Loucy (cell line): ENCODE measurements at regions not wholly inside any gene's neighbourhood (a gene's known extent, or its start where the extent isn't known, plus 50 kb on each side); places are given as distances from the start of the nearest gene placed in this dataset.

Experiments
- H2AFZ ChIP-seq: fragments of 200-600 bp; sonication (generic); 2 replicates; pipeline ENCODE4 v1.6.0; 2016; ENCODE audit warnings: antibody characterized with exemption, mild to moderate bottlenecking, low read length, moderate library complexity
- H3F3A ChIP-seq: fragments of 200-600 bp; 2 replicates; pipeline ENCODE4 v1.6.0; 2016; ENCODE audit warnings: antibody characterized with exemption, low read depth, mild to moderate bottlenecking
- H3K27me3 ChIP-seq: fragments of 200-600 bp; sonication (generic); 2 replicates; pipeline ENCODE4 v1.6.1; 2014; ENCODE audit warnings: low read length, mild to moderate bottlenecking; ENCODE audit not compliant: insufficient read depth, poor library complexity, severe bottlenecking
- H3K36me3 ChIP-seq: fragments of 200-600 bp; sonication (generic); 2 replicates; pipeline ENCODE4 v1.6.1; 2016; ENCODE audit warnings: low read length; ENCODE audit not compliant: insufficient read depth
- H3K4me1 ChIP-seq: fragments of 200-600 bp; sonication (generic); 2 replicates; pipeline ENCODE4 v1.5.1; 2014; ENCODE audit warnings: low read length, mild to moderate bottlenecking; ENCODE audit not compliant: insufficient read depth, poor library complexity, severe bottlenecking
- H3K4me2 ChIP-seq: fragments of 200-600 bp; sonication (generic); 2 replicates; pipeline ENCODE4 v1.6.0; 2014; ENCODE audit warnings: antibody characterized with exemption, low read length, low read depth, mild to moderate bottlenecking; ENCODE audit not compliant: poor library complexity, severe bottlenecking
- H3K4me3 ChIP-seq: fragments of 200-600 bp; sonication (generic); 2 replicates; pipeline ENCODE4 v1.5.1; 2014; ENCODE audit warnings: low read length, mild to moderate bottlenecking, mixed read lengths; ENCODE audit not compliant: poor library complexity, severe bottlenecking
- H3K79me2 ChIP-seq: fragments of 200-600 bp; sonication (generic); 2 replicates; pipeline ENCODE4 v1.6.1; 2014; ENCODE audit warnings: low read length; ENCODE audit not compliant: insufficient read depth
- H3K9ac ChIP-seq: fragments of 200-600 bp; sonication (generic); 2 replicates; pipeline ENCODE4 v1.6.0; 2014; ENCODE audit warnings: mild to moderate bottlenecking, low read depth, low read length, moderate library complexity; ENCODE audit not compliant: poor library complexity, severe bottlenecking
- H3K9me2 ChIP-seq: fragments of 200-600 bp; sonication (generic); replicated peaks from 2 replicates; pipeline ENCODE4 v1.6.1; 2016; ENCODE audit warnings: low read depth, low read length, mixed read lengths
- H3K9me3 ChIP-seq: fragments of 200-600 bp; sonication (generic); 2 replicates; pipeline ENCODE4 v1.6.1; 2014; ENCODE audit warnings: mild to moderate bottlenecking, antibody characterized with exemption, low read length, low read depth; ENCODE audit not compliant: insufficient read depth
- H4K20me1 ChIP-seq: fragments of 200-600 bp; sonication (generic); 2 replicates; pipeline ENCODE4 v1.6.0; 2014; ENCODE audit warnings: antibody characterized with exemption, low read length, mild to moderate bottlenecking; ENCODE audit not compliant: insufficient read depth, poor library complexity, severe bottlenecking
- CTCF ChIP-seq: fragments of 200-600 bp; sonication (generic); conservative IDR thresholded peaks from 2 replicates; pipeline ENCODE4 v1.5.1; 2014; ENCODE audit warnings: mild to moderate bottlenecking, antibody characterized with exemption, low read length
- EZH2phosphoT487 ChIP-seq: fragments of 200-600 bp; IDR thresholded peaks from 2 replicates; pipeline ENCODE4 v1.6.1; 2018; ENCODE audit warnings: antibody characterized with exemption, mild to moderate bottlenecking, moderate library complexity, borderline replicate concordance

- Histone ChIP-seq H3K79me2 (no peaks in the 10 kb centered on the region), H3K9ac (no peak overlapping the region), H3K27me3 (no peaks in the 10 kb centered on the region), H3K4me2 (no peak overlapping the region), H3F3A (no peaks in the 10 kb centered on the region), H3K36me3 (no peaks in the 10 kb centered on the region), H3K9me2 (no peaks in the 10 kb centered on the region), H3K9me3 (no peaks in the 10 kb centered on the region), H3K4me3 (no peak overlapping the region), H4K20me1 (no peaks in the 10 kb centered on the region), H2AFZ (no peak overlapping the region), H3K4me1 (no peaks in the 10 kb centered on the region)
- TF ChIP-seq EZH2phosphoT487 (no peak), CTCF (no peak)
These were observed 67.7 kb downstream of the SMIM20 start for GRCh38 chr4:25981749-25982148.

GRCh38 chr4:25982962-25983361 lies 68.9 kb downstream of the SMIM20 start:
- H3K36me3 ChIP-seq = no peaks in the 10 kb centered on the region
- no peaks in the 10 kb centered on the region for H3F3A ChIP-seq
- H3K79me2 ChIP-seq = no peaks in the 10 kb centered on the region
- no peak overlapping the region for H3K4me3 ChIP-seq
- H3K4me2 ChIP-seq = no peak overlapping the region
- TF ChIP-seq EZH2phosphoT487 (no peak), CTCF (no peak)
- H2AFZ ChIP-seq = no peak overlapping the region
- H4K20me1 ChIP-seq = no peaks in the 10 kb centered on the region
- H3K4me1 ChIP-seq = no peaks in the 10 kb centered on the region
- no peaks in the 10 kb centered on the region for H3K9me3 ChIP-seq
- no peaks in the 10 kb centered on the region for H3K9me2 ChIP-seq
- no peak overlapping the region for H3K9ac ChIP-seq
- no peaks in the 10 kb centered on the region for H3K27me3 ChIP-seq

GRCh38 chr4:25984266-25984665 lies 70.2 kb downstream of the SMIM20 start:
- H3K27me3 ChIP-seq = no peaks in the 10 kb centered on the region
- TF ChIP-seq EZH2phosphoT487 (no peak), CTCF (no peak)
- no peaks in the 10 kb centered on the region for H3K9me3 ChIP-seq
- H3K4me3 ChIP-seq = no peak overlapping the region
- no peak overlapping the region for H2AFZ ChIP-seq
- no peaks in the 10 kb centered on the region for H3K9me2 ChIP-seq
- H3K36me3 ChIP-seq = no peaks in the 10 kb centered on the region
- H4K20me1 ChIP-seq = no peaks in the 10 kb centered on the region
- no peaks in the 10 kb centered on the region for H3K79me2 ChIP-seq
- H3K4me1 ChIP-seq = no peaks in the 10 kb centered on the region
- no peak overlapping the region for H3K9ac ChIP-seq
- no peak overlapping the region for H3K4me2 ChIP-seq
- no peaks in the 10 kb centered on the region for H3F3A ChIP-seq
